COR-L47 (cell line): ENCODE measurements at regions not wholly inside any gene's neighbourhood (a gene's known extent, or its start where the extent isn't known, plus 50 kb on each side); places are given as distances from the start of the nearest gene placed in this dataset.

Experiments used
- DNase-seq: peaks from one replicate; lab custom pipeline; 2025; lab: John Stamatoyannopoulos, UW

- no peak for DNase-seq
These were observed 471.5 kb downstream of the ZNF608 start for GRCh38 chr5:124274949-124275348.

- DNase-seq, result no peak
These were observed 481.9 kb downstream of the ZNF608 start for GRCh38 chr5:124264499-124264898.

- peak; percentile 89 for DNase-seq
These were observed 482.6 kb downstream of the ZNF608 start for GRCh38 chr5:124263680-124264491.

GRCh38 chr5:124262991-124263571 lies 483.4 kb downstream of the ZNF608 start:
- DNase-seq, result no peak

GRCh38 chr5:124262470-124262869 lies 484.0 kb downstream of the ZNF608 start:
- DNase-seq, result no peak

GRCh38 chr5:124261848-124262247 lies 484.6 kb downstream of the ZNF608 start:
- DNase-seq, result no peak

GRCh38 chr5:124260921-124261515 lies 485.4 kb downstream of the ZNF608 start:
- DNase-seq, result no peak

GRCh38 chr5:124259017-124259416 lies 487.4 kb downstream of the ZNF608 start:
- no peak for DNase-seq

- DNase-seq, result no peak
These were observed 489.4 kb downstream of the ZNF608 start for GRCh38 chr5:124257048-124257447.

GRCh38 chr5:124253203-124253810 lies 493.1 kb downstream of the ZNF608 start:
- no peak for DNase-seq

GRCh38 chr5:124252747-124253146 lies 493.7 kb downstream of the ZNF608 start:
- no peak for DNase-seq

- DNase-seq, result peak; percentile 9
These were observed 494.2 kb downstream of the ZNF608 start for GRCh38 chr5:124252191-124252638.

GRCh38 chr5:124245276-124245675 lies 501.2 kb downstream of the ZNF608 start:
- no peak for DNase-seq

GRCh38 chr5:124240732-124241131 lies 505.7 kb downstream of the ZNF608 start:
- no peak for DNase-seq

- DNase-seq, result no peak
These were observed 506.9 kb downstream of the ZNF608 start for GRCh38 chr5:124239572-124239971.

GRCh38 chr5:124238350-124238749 lies 508.1 kb downstream of the ZNF608 start:
- DNase-seq, result no peak

GRCh38 chr5:124237206-124237695 lies 509.2 kb downstream of the ZNF608 start:
- no peak for DNase-seq

- peak; percentile 14 for DNase-seq
These were observed 509.9 kb downstream of the ZNF608 start for GRCh38 chr5:124236361-124237205.

- no peak for DNase-seq
These were observed 510.9 kb downstream of the ZNF608 start for GRCh38 chr5:124235576-124235975.

- DNase-seq, result no peak
These were observed 511.5 kb downstream of the ZNF608 start for GRCh38 chr5:124234770-124235562.
